MCF 10A (cell line): ENCODE measurements at regions not wholly inside any gene's neighbourhood (a gene's known extent, or its start where the extent isn't known, plus 50 kb on each side); places are given as distances from the start of the nearest gene placed in this dataset.

ENCODE experiments used
- BruUV-seq: library from RNA; stranded (reverse); fragments of 400-500 nt; replicated peaks from 2 replicates; lab custom pipeline; 2021; lab: Mats Ljungman, UMichigan
- CTCF ChIA-PET: fragments of 300-600 bp; sonication (Branson Sonifier 250); formaldehyde crosslinking; extraction: SDS; loops from one replicate; lab custom pipeline; 2021; ENCODE audit warnings: antibody characterized with exemption, inconsistent platforms; lab: Yijun Ruan, JAX
- POLR2A ChIA-PET: fragments of 300-600, 350-650 bp; sonication (Branson Sonifier 250); formaldehyde crosslinking; extraction: SDS; loops from one replicate; lab custom pipeline; 2020; ENCODE audit warnings: antibody characterized with exemption, inconsistent platforms; lab: Yijun Ruan, JAX
- DNase-seq: peaks from one replicate; pipeline ENCODE4 v3.0.0-alpha.2; 2018; ENCODE audit not compliant: unreplicated experiment
- H3K27ac Mint-ChIP-seq: one replicate; pipeline ENCODE4 v1.8.0; 2022; ENCODE audit warnings: mild to moderate bottlenecking, low read depth, mixed read lengths; ENCODE audit not compliant: unreplicated experiment
- H3K27me3 Mint-ChIP-seq: one replicate; pipeline ENCODE4 v1.8.0; 2022; ENCODE audit warnings: mixed read lengths; ENCODE audit not compliant: insufficient read depth, unreplicated experiment
- H3K36me3 Mint-ChIP-seq: one replicate; pipeline ENCODE4 v1.8.0; 2022; ENCODE audit warnings: mild to moderate bottlenecking, moderate library complexity, mixed read lengths; ENCODE audit not compliant: insufficient read depth, unreplicated experiment
- H3K4me1 Mint-ChIP-seq: one replicate; pipeline ENCODE4 v1.8.0; 2022; ENCODE audit warnings: mixed read lengths; ENCODE audit not compliant: insufficient read depth, unreplicated experiment
- H3K4me3 Mint-ChIP-seq: one replicate; pipeline ENCODE4 v1.8.0; 2022; ENCODE audit warnings: mild to moderate bottlenecking, moderate library complexity, mixed read lengths; ENCODE audit not compliant: unreplicated experiment
- H3K9me3 Mint-ChIP-seq: one replicate; pipeline ENCODE4 v1.8.0; 2022; ENCODE audit warnings: mixed read lengths; ENCODE audit not compliant: unreplicated experiment
- CTCF ChIP-seq: fragments of 200-600 bp; IDR thresholded peaks from one replicate; pipeline ENCODE4 v1.8.0; 2022; ENCODE audit warnings: antibody characterized with exemption, mild to moderate bottlenecking; ENCODE audit not compliant: unreplicated experiment
- intact Hi-C: fragments of 100-400 bp; cut with micrococcal nuclease; formaldehyde crosslinking; loops from 2 replicates; pipeline ENCODE4 v1.14.1; 2022

- Mint-ChIP-seq H3K9me3 (no peaks in the 10 kb centered on the region), H3K4me1 (no peaks in the 10 kb centered on the region), H3K27ac (no peak overlapping the region), H3K4me3 (no peak overlapping the region), H3K36me3 (no peaks in the 10 kb centered on the region), H3K27me3 (peaks cover 10% of the 10 kb centered on the region)
- DNase-seq = no peak
- POLR2A ChIA-PET = interaction anchor here (0.6 kb wide), 1 partner anchor 1156 kb away, joined by 3 read pairs; no protein-coding TSS in a partner anchor
- CTCF ChIA-PET = interaction anchor here (0.9 kb wide), 1 partner anchor 295 kb away, joined by 3 read pairs; no protein-coding TSS in a partner anchor
- no peak for TF ChIP-seq CTCF
- no TSS peak for BruUV-seq
- intact Hi-C loops = no loop called here
These were observed 373.2 kb upstream of the SLC14A2 start for GRCh38 chr18:45241982-45242565.

DNA sequence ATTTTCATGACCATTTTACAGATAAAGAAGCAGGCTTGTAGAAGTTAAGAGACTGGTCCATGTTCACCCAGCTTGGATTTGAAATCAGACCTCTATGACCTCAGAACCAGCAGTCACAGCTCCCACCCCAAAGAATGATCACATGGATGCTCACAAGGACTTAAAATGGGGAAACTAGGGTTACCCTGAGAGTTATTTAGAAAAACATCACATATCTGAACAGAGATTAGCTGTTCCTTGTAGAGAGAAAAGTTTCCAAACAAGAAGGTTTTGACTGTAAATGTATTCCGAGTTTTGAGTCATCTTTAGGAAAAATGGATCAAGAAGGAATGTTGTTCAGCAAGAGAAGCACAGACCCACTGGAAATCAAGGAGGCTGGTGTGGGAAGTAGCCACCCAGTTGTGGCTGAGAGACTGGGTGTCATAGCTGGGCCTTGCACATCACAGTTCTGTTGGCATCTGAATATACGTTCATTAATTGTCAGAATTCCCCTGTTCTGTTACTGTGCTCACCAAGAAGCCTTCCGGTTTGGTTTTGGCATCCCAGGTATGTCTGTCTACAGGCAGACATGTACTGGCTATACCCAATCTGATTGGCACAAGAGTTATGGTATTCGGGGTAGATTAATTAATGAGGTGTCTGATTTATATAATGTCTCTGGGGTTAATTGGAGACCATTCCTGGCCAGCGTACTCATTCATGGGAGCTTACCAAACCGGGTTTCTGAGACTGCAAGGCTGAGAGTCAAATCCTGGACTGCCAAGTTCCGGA, 371.8 kb upstream of the SLC14A2 start:
- DNase-seq = no peak

DNA sequence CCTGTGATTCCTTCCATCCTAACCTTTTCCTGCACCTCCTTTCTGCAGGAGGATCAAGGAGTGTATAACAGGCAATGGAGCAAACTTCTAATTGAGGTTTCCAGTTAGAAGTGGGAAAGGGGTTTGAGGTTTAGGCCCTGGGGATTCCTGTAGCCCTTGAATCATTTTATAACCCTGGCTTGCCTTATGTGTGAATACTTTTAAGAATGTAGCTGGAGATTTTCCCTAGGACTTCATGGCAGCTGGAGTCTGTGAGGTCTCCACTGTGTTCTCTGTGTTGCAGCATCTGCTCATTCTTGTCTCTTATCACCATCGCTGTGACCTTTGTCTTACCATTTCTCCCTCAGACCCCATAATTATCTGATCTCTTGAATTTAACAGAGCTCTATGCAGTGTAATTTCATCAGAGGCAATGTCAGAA, 370.2 kb upstream of the SLC14A2 start:
- TF ChIP-seq CTCF = no peak
- Mint-ChIP-seq H3K27me3 (no peaks in the 10 kb centered on the region), H3K36me3 (no peaks in the 10 kb centered on the region), H3K27ac (no peak overlapping the region), H3K4me3 (no peak overlapping the region), H3K4me1 (no peaks in the 10 kb centered on the region), H3K9me3 (no peaks in the 10 kb centered on the region)
- POLR2A ChIA-PET = no interaction called here
- intact Hi-C loops = no loop called here
- DNase-seq = no peak
- no TSS peak for BruUV-seq
- CTCF ChIA-PET = interaction anchor here (0.8 kb wide), 1 partner anchor 1583 kb away, joined by 3 read pairs; no protein-coding TSS in a partner anchor

More for the DNA sequence above, 371.8 kb upstream of the SLC14A2 start:
- CTCF ChIA-PET = interaction anchor here (0.9 kb wide), 2 partner anchors 32 to 296 kb away, joined by 3 read pairs; no protein-coding TSS in a partner anchor
- no TSS peak for BruUV-seq
- Mint-ChIP-seq H3K4me1 (no peaks in the 10 kb centered on the region), H3K36me3 (no peaks in the 10 kb centered on the region), H3K9me3 (no peaks in the 10 kb centered on the region), H3K4me3 (no peak overlapping the region), H3K27ac (no peak overlapping the region), H3K27me3 (peaks cover 2% of the 10 kb centered on the region)
- TF ChIP-seq CTCF = no peak
- intact Hi-C loops = no loop called here
- POLR2A ChIA-PET = no interaction called here

- intact Hi-C loops = no loop called here
- no peaks in the 10 kb centered on the region for H3K36me3 Mint-ChIP-seq
- no TSS peak for BruUV-seq
- no peak for DNase-seq
- no peak for TF ChIP-seq CTCF
- H3K4me1 Mint-ChIP-seq = no peaks in the 10 kb centered on the region
- ChIA-PET POLR2A (interaction anchor here (1.0 kb wide), 1 partner anchor 16 kb away, joined by 3 read pairs; no protein-coding TSS in a partner anchor), CTCF (interaction anchor here (0.5 to 1.2 kb wide), 7 partner anchors 10 to 1150 kb away, joined by 3 to 6 read pairs (median 4); no protein-coding TSS in a partner anchor)
- H3K27me3 Mint-ChIP-seq = no peaks in the 10 kb centered on the region
- H3K9me3 Mint-ChIP-seq = no peaks in the 10 kb centered on the region
- no peak overlapping the region for H3K4me3 Mint-ChIP-seq
- H3K27ac Mint-ChIP-seq = no peak overlapping the region
These were observed 366.9 kb upstream of the SLC14A2 start for GRCh38 chr18:45248240-45248903.
